ENCODE measurements at regions not wholly inside any gene's neighbourhood (a gene's known extent, or its start where the extent isn't known, plus 50 kb on each side); places are given as distances from the start of the nearest gene placed in this dataset.
"Not testable (repeated sequence)": the region's sequence is repeated elsewhere in the genome, so short reads cannot be mapped to it uniquely, and the experiment has no call there.

GRCh38 chr22:17303840-17304779 lies 65.2 kb upstream of the CECR2 start:
- Mint-ChIP-seq H3K9me3 (no peaks in the 10 kb centered on the region), H3K36me3 (ENCODE audit: low read depth) (no peaks in the 10 kb centered on the region), H3K4me1 (peaks cover 8% of the 10 kb centered on the region), H3K27me3 (ENCODE audit: low read depth) (no peaks in the 10 kb centered on the region), H3K27ac (ENCODE audit: unreplicated experiment) (peak overlapping the region; percentile 35), H3K4me3 (no peak overlapping the region)
- TF ChIP-seq CTCF (conservative IDR thresholded peaks at IDR 0.05) = no peak
- DNase-seq (ENCODE audit: low read depth, low spot score) = no peak

- no peaks in the 10 kb centered on the region for H3K36me3 Mint-ChIP-seq (ENCODE audit: low read depth)
These were observed 65.8 kb upstream of the CECR2 start for GRCh38 chr22:17303441-17303839.

GRCh38 chr22:17302616-17303015 lies 66.6 kb upstream of the CECR2 start:
- no peak for TF ChIP-seq CTCF (conservative IDR thresholded peaks at IDR 0.05)
- Mint-ChIP-seq H3K9me3 (no peaks in the 10 kb centered on the region), H3K27me3 (ENCODE audit: low read depth) (no peaks in the 10 kb centered on the region), H3K4me3 (no peak overlapping the region), H3K4me1 (peaks cover 8% of the 10 kb centered on the region), H3K27ac (ENCODE audit: unreplicated experiment) (no peak overlapping the region), H3K36me3 (ENCODE audit: low read depth) (no peaks in the 10 kb centered on the region)
- DNase-seq (ENCODE audit: low read depth, low spot score) = no peak

More at GRCh38 chr22:17303441-17303839, 65.8 kb upstream of the CECR2 start:
- DNase-seq (ENCODE audit: low read depth, low spot score) = no peak
- no peaks in the 10 kb centered on the region for H3K9me3 Mint-ChIP-seq
- no peaks in the 10 kb centered on the region for H3K27me3 Mint-ChIP-seq (ENCODE audit: low read depth)
- peaks cover 8% of the 10 kb centered on the region for H3K4me1 Mint-ChIP-seq
- H3K4me3 Mint-ChIP-seq = no peak overlapping the region
- TF ChIP-seq CTCF (conservative IDR thresholded peaks at IDR 0.05) = no peak
- H3K27ac Mint-ChIP-seq (ENCODE audit: unreplicated experiment) = no peak overlapping the region

GRCh38 chr22:17300926-17301325 lies 68.3 kb upstream of the CECR2 start:
- H3K27ac Mint-ChIP-seq (ENCODE audit: unreplicated experiment) = no peak overlapping the region
- no peaks in the 10 kb centered on the region for H3K9me3 Mint-ChIP-seq
- H3K27me3 Mint-ChIP-seq (ENCODE audit: low read depth) = no peaks in the 10 kb centered on the region
- no peaks in the 10 kb centered on the region for H3K36me3 Mint-ChIP-seq (ENCODE audit: low read depth)
- TF ChIP-seq CTCF (conservative IDR thresholded peaks at IDR 0.05) = no peak
- H3K4me1 Mint-ChIP-seq = peaks cover 8% of the 10 kb centered on the region
- no peak for DNase-seq (ENCODE audit: low read depth, low spot score)
- H3K4me3 Mint-ChIP-seq = no peak overlapping the region

- not testable (repeated sequence) for H3K27me3 Mint-ChIP-seq (ENCODE audit: low read depth); H3K9me3 Mint-ChIP-seq; H3K4me1 Mint-ChIP-seq; H3K27ac Mint-ChIP-seq (ENCODE audit: unreplicated experiment); H3K36me3 Mint-ChIP-seq (ENCODE audit: low read depth); H3K4me3 Mint-ChIP-seq; DNase-seq (ENCODE audit: low read depth, low spot score)
These were observed 70.3 kb upstream of the CECR2 start for GRCh38 chr22:17298805-17299502.

- DNase-seq (ENCODE audit: low read depth, low spot score) = no peak
- TF ChIP-seq CTCF (conservative IDR thresholded peaks at IDR 0.05) = no peak
- Mint-ChIP-seq H3K4me1 (peaks cover 6% of the 10 kb centered on the region), H3K27me3 (ENCODE audit: low read depth) (no peaks in the 10 kb centered on the region), H3K36me3 (ENCODE audit: low read depth) (no peaks in the 10 kb centered on the region), H3K27ac (ENCODE audit: unreplicated experiment) (no peak overlapping the region), H3K4me3 (no peak overlapping the region), H3K9me3 (no peaks in the 10 kb centered on the region)
These were observed 66.4 kb upstream of the ADA2 start for GRCh38 chr22:17285656-17286055.

Data from neural crest cell (in vitro differentiated cells).